ENCODE measurements at regions not wholly inside any gene's neighbourhood (a gene's known extent, or its start where the extent isn't known, plus 50 kb on each side); places are given as distances from the start of the nearest gene placed in this dataset.

DNA sequence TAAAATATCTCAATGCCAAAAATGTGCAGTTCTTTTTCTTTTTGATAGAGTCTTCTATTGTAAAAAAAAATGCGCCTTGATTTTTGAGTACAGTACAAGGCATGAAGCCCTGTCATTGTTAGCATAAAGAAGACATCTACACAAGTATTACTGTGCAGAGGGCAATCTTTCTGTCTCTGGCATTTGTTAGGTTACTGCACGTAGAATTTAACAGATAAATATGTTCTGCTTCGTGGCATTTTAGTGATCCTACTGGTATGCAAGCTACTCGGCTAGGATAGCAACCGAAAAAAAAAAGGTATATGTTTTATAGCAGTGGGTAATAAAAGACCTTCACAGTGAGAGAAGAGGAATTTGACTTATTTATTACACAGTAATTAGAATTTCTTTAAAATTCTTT, 492.9 kb upstream of the ADGRL2 start:
- no peak for DNase-seq (ENCODE audit: low spot score)
- H3K4me3 ChIP-seq: peak overlapping the region; percentile 39 to 58
- no peaks in the 10 kb centered on the region for H3K9me3 ChIP-seq
- no peaks in the 10 kb centered on the region for H3K27me3 ChIP-seq
- no peaks in the 10 kb centered on the region for H3K4me1 ChIP-seq
- TF ChIP-seq, protein P1, sequence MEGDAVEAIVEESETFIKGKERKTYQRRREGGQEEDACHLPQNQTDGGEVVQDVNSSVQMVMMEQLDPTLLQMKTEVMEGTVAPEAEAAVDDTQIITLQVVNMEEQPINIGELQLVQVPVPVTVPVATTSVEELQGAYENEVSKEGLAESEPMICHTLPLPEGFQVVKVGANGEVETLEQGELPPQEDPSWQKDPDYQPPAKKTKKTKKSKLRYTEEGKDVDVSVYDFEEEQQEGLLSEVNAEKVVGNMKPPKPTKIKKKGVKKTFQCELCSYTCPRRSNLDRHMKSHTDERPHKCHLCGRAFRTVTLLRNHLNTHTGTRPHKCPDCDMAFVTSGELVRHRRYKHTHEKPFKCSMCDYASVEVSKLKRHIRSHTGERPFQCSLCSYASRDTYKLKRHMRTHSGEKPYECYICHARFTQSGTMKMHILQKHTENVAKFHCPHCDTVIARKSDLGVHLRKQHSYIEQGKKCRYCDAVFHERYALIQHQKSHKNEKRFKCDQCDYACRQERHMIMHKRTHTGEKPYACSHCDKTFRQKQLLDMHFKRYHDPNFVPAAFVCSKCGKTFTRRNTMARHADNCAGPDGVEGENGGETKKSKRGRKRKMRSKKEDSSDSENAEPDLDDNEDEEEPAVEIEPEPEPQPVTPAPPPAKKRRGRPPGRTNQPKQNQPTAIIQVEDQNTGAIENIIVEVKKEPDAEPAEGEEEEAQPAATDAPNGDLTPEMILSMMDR (IDR thresholded peaks at IDR 0.05): no peak
- H3K27ac ChIP-seq: peak overlapping the region; percentile 14 to 80
- H3K36me3 ChIP-seq: no peaks in the 10 kb centered on the region

DNA sequence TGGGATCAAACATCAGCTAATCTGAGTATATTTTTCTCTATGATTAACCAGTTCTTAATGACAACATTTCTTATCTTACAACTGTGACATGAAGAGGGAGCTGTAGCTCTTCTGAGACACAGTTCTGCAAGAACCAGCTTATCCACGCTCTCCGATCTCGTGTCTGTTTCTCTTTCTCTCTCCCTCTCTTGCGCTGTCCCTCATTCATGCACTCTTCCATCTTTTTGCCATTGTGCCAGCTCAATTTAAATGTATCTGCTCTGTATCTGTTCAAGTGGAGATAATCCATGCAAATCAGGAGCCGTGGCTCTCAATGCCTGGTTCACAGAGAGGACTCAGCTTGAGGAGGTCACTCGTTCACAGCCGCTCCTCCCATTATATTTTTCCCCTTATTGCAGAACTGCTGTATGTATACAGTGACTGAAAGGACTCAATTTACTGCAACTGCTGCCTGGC, 494.7 kb upstream of the ADGRL2 start:
- Histone ChIP-seq H3K27me3 (no peaks in the 10 kb centered on the region), H3K36me3 (no peaks in the 10 kb centered on the region), H3K9me3 (no peaks in the 10 kb centered on the region), H3K27ac (peak overlapping the region in 1 of 2 donors; percentile 80), H3K4me1 (no peaks in the 10 kb centered on the region), H3K4me3 (peak overlapping the region; percentile 39 to 58)
- TF ChIP-seq, protein P1 (IDR thresholded peaks at IDR 0.05): peak in 1 of 2 donors; percentile 65
- no peak for DNase-seq (ENCODE audit: low spot score)

DNA sequence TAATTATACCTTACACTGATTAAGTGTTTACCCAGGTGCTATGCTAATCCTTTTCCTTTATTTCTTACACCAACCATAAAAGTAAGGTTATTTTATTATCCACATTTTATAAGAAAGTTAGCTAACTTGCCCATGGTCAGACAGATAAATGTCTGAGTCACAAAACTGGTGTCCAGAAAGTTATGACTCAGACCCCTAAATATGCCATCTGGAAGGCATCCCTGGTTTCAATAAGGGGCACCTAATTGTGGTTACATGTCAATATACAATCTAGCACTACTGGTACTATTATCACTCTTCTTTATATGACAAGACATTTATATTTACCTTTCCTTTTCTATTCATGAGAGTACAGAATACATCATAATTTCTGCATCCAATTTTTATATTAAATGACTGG, 496.5 kb upstream of the ADGRL2 start:
- TF ChIP-seq, protein P1 (IDR thresholded peaks at IDR 0.05): no peak
- H3K4me3 ChIP-seq: no peak overlapping the region
- no peaks in the 10 kb centered on the region for H3K36me3 ChIP-seq

DNA sequence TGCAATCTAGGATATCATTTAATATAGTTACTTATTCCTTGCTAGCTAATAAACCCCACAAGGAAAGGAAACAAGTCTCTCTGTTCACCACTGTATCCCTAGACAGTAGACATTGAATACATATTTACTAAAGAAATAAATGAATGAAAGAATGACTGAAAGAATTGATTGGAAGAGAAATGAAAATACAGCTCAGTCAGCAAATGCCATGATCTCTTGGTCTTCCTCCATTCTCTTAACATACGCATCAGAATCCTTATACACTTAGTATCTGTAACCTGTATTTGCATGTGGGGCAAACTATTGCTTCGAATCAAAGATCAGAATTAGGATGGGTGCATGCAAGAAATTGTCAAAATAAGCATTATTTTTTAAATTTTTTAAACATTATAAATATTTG, 500.8 kb upstream of the ADGRL2 start:
- no peak for DNase-seq (ENCODE audit: low spot score)
- H3K36me3 ChIP-seq: no peaks in the 10 kb centered on the region
- TF ChIP-seq, protein P1 (IDR thresholded peaks at IDR 0.05): no peak
- no peaks in the 10 kb centered on the region for H3K4me1 ChIP-seq
- no peaks in the 10 kb centered on the region for H3K27me3 ChIP-seq
- no peak overlapping the region for H3K4me3 ChIP-seq
- no peak overlapping the region for H3K27ac ChIP-seq
- H3K9me3 ChIP-seq: no peaks in the 10 kb centered on the region

More for the DNA sequence above, 496.5 kb upstream of the ADGRL2 start:
- H3K27me3 ChIP-seq: no peaks in the 10 kb centered on the region
- H3K9me3 ChIP-seq: no peaks in the 10 kb centered on the region
- H3K4me1 ChIP-seq: no peaks in the 10 kb centered on the region
- no peak for DNase-seq (ENCODE audit: low spot score)
- H3K27ac ChIP-seq: no peak overlapping the region

DNA sequence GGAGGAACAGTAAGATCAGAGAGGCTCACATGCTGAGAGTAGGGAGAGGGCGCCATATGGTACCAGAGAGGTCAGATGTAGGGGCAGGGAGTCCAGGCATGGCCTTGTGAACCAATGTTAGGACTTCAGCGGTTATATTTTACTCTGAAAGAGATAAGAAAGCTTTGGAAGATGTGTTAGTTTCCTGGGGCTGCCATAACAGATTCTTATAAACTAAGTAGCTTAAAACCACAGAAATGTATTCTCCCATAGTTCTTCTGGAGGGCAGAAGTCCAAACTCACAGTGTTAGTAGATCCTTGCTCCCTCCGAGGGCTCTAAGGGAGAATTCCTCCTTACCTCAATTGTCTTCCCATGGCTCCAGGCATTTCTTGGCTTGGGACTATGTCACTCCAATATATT, 502.5 kb upstream of the ADGRL2 start:
- no peaks in the 10 kb centered on the region for H3K4me1 ChIP-seq
- H3K36me3 ChIP-seq: no peaks in the 10 kb centered on the region
- H3K4me3 ChIP-seq: no peak overlapping the region
- no peak overlapping the region for H3K27ac ChIP-seq
- no peaks in the 10 kb centered on the region for H3K9me3 ChIP-seq
- TF ChIP-seq, protein P1 (IDR thresholded peaks at IDR 0.05): no peak
- H3K27me3 ChIP-seq: no peaks in the 10 kb centered on the region
- DNase-seq (ENCODE audit: low spot score): no peak

DNA sequence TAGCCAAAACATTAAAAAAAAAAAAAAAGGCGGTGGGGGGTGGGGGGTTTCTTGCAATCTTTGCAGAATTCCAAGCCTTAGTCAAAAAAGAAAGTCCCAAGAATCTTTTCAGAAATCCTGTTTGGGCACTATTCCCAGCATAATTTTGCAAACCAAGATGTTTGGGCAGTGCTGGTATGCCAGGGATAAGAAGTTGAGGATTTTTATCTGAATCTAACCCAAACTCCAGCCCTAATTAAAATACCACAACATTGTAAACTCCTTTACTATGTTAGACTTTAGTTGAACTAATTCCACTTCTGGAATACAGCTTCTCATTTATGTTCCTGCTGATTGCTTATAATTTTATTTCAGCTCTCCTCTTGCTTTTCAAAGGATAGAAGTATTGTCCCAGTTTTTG, 504.1 kb upstream of the ADGRL2 start:
- H3K4me1 ChIP-seq: no peaks in the 10 kb centered on the region
- H3K27ac ChIP-seq: no peak overlapping the region
- no peak for DNase-seq (ENCODE audit: low spot score)
- H3K27me3 ChIP-seq: no peaks in the 10 kb centered on the region
- H3K9me3 ChIP-seq: no peaks in the 10 kb centered on the region
- no peaks in the 10 kb centered on the region for H3K36me3 ChIP-seq
- no peak overlapping the region for H3K4me3 ChIP-seq
- TF ChIP-seq, protein P1 (IDR thresholded peaks at IDR 0.05): no peak

Data from right atrium auricular region (tissue), 2 donors.